Loucy (cell line): ENCODE measurements at regions not wholly inside any gene's neighbourhood (a gene's known extent, or its start where the extent isn't known, plus 50 kb on each side); places are given as distances from the start of the nearest gene placed in this dataset.

ENCODE experiments used
- CTCF ChIP-seq: fragments of 200-600 bp; sonication (generic); conservative IDR thresholded peaks from 2 replicates; pipeline ENCODE4 v1.5.1; 2014; ENCODE audit warnings: mild to moderate bottlenecking, antibody characterized with exemption, low read length
- EZH2phosphoT487 ChIP-seq: fragments of 200-600 bp; IDR thresholded peaks from 2 replicates; pipeline ENCODE4 v1.6.1; 2018; ENCODE audit warnings: antibody characterized with exemption, mild to moderate bottlenecking, moderate library complexity, borderline replicate concordance

- TF ChIP-seq CTCF (no peak), EZH2phosphoT487 (no peak)
These were observed 1146.2 kb downstream of the RPA4 start for GRCh38 chrX:98029861-98030260.
